Adrenal gland (tissue), 5 donors: ENCODE measurements at regions not wholly inside any gene's neighbourhood (a gene's known extent, or its start where the extent isn't known, plus 50 kb on each side); places are given as distances from the start of the nearest gene placed in this dataset.

ENCODE experiments used
- CTCF ChIP-seq, 6 experiments: fragments of 450-650 bp in 4 of 6; fragments of 200-600 bp in 2 of 6; sonication (generic) in 1 of 6; IDR thresholded peaks; 1 replicate in 5 of 6; 2 replicates in 1 of 6; pipeline versions ENCODE4 v1.5.1 to v1.8.0; 2016 to 2021; ENCODE audit warnings: antibody characterized with exemption in 6 of 6, mild to moderate bottlenecking in 2 of 6, moderate library complexity in 1 of 6
- POLR2A ChIP-seq, 2 donors: fragments of 450-650 bp; IDR thresholded peaks; one replicate each; pipeline ENCODE4 v1.6.1; 2017; ENCODE audit warnings: antibody characterized with exemption in 2 of 2, mild to moderate bottlenecking in 2 of 2, moderate library complexity in 1 of 2
- donor health status: DM: no; HTN: no; CAD: no.

GRCh38 chr6:115617031-115617430 lies 443.7 kb downstream of the FRK start:
- TF ChIP-seq CTCF (IDR thresholded peaks at IDR 0.05) (no peak), POLR2A (IDR thresholded peaks at IDR 0.05) (no peak)
